ENCODE measurements at regions not wholly inside any gene's neighbourhood (a gene's known extent, or its start where the extent isn't known, plus 50 kb on each side); places are given as distances from the start of the nearest gene placed in this dataset.
"Not testable (repeated sequence)": the region's sequence is repeated elsewhere in the genome, so short reads cannot be mapped to it uniquely, and the experiment has no call there.

- no peak for ATAC-seq
- intact Hi-C loops (cut with DNase I) = no loop called here
- no peak for DNase-seq (ENCODE audit: missing footprints)
Measured at GRCh38 chr4:79850626-79851025, 222.4 kb downstream of the ANTXR2 start.

DNA sequence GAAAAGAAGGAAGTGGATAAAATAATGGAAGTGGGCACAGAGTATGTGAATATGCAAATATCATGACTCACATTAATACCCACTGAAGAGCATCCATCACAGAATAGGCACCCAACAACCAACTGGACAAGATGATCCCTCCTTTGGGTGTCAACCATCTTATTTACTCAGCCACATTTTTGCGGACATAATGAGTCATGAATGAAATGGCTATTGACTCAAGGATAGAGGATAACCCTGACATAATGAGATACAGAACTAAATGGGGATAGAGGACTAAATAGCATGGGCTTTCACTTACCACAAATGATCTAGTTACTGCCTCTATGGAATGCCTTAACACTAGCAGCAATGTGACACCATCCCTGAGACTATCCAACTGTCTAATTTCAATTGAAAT is 224.7 kb downstream of the ANTXR2 start:
- DNase-seq (ENCODE audit: missing footprints) (no peak), ATAC-seq (no peak)
- intact Hi-C loops (cut with DNase I) = no loop called here

DNA sequence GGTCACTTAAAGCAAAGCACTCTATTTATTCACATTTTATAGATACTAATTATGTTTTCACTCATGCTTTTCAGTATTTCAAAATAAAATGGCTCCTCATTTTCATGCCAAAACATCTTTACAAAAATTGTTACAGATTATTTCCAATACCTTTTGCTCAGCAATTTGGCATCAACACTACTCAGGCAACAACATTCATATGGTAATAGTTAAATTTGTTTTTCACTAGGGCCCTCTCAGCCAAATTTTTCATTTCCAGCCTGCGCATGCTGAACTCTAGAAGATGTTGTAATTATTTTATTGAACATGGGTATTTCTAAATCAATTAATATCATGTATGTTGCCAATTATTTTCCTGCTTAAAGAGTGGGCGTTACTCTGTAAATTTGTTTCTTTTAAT is 225.6 kb downstream of the ANTXR2 start:
- no peak for ATAC-seq
- DNase-seq (ENCODE audit: missing footprints) = no peak
- intact Hi-C loops (cut with DNase I) = no loop called here

GRCh38 chr4:79842162-79842561 is 230.9 kb downstream of the ANTXR2 start:
- intact Hi-C loops (cut with DNase I) = no loop called here
- no peak for ATAC-seq

DNA sequence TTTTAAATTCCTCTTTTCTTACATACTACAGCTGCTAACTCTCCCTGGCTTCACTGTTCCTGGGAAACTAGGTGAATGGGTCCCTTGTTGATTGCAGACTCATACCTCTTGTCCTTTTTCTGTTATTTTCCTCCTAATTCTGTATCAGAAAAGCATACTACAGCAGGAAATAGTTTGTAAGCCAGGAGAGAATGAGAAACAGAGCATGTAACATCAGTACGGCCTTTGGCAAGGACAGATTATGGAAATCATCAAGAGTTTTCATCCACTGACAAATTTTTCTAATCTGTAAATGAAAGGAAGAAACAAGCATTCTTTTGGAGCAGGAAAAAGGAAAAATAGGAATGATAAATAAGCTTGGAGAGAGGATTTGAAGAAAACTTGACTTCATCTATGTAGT is 239.2 kb downstream of the ANTXR2 start:
- DNase-seq (ENCODE audit: missing footprints) = no peak
- intact Hi-C loops (cut with DNase I) = no loop called here
- no peak for ATAC-seq

More at GRCh38 chr4:79842162-79842561, 230.9 kb downstream of the ANTXR2 start:
- DNase-seq (ENCODE audit: missing footprints) = no peak

- intact Hi-C loops (cut with DNase I) = no loop called here
- ATAC-seq (no peak), DNase-seq (ENCODE audit: missing footprints) (no peak)
Measured at GRCh38 chr4:79831701-79832514, 241.1 kb downstream of the ANTXR2 start.

- intact Hi-C loops (cut with DNase I) = no loop called here
- ATAC-seq (no peak), DNase-seq (ENCODE audit: missing footprints) (no peak)
Measured at GRCh38 chr4:79831119-79831528, 241.9 kb downstream of the ANTXR2 start.

DNA sequence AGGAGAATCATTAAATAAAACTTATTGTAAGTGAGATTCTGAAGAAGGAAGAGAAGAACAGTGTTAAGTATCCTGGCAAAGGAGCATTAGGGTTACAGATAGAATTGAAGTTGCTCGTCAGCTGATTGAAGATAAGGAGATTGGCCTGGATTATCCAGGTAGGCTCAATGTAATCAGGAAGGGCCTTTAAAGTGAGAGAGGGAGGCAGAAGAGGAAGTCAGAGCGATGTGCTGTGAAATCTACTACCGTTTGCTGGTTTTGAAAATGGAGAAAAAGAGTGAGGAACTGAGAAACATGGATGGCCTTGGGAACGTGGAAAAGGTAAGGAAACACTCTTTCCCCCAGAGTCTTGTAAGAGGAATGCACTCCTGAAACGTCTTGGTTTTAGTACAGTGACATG is 245.7 kb downstream of the ANTXR2 start:
- DNase-seq (ENCODE audit: missing footprints) (no peak), ATAC-seq (no peak)
- intact Hi-C loops (cut with DNase I) = no loop called here

GRCh38 chr4:79823148-79823763 is 249.8 kb downstream of the ANTXR2 start:
- DNase-seq (ENCODE audit: missing footprints) (no peak), ATAC-seq (no peak)
- intact Hi-C loops (cut with DNase I) = no loop called here

DNA sequence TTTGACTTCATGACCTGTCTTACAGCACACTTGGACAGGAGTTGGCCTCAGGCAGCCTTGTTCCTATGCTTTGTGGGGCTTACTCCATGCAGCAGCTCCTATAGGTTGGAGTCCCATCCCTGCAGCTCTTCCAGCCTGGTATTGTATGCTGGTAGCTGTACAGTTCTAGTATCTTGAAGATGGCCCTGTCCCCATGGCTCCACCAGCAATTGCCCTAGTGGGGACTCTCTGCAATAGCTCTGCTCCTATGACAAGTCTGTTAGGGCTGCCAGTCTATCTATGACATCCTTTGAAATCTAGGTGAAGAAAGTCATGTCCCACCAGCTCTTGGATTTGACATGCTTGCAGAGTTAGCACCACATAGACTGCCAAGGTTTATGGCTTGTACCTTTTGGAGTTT is 252.6 kb downstream of the ANTXR2 start:
- DNase-seq (ENCODE audit: missing footprints) (no peak), ATAC-seq (no peak)
- intact Hi-C loops (cut with DNase I) = no loop called here

DNA sequence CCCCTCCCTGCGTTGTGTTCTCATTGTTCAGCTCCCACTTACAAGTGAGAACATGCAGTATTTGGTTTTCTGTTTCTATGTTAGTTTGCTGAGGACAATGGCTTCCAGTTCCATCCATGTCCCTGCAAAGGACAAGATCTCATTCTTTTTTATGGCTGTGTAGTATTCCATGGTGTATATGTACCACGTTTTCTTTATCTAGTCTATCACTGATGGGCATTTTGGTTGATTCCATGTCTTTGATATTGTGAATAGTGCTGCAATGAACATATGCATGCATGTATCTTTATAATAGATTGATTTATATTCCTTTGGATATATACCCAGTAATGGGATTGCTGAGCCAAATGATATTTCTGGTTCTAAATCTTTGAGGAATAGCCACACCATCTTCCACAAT is 265.1 kb downstream of the ANTXR2 start:
- DNase-seq (ENCODE audit: missing footprints); ATAC-seq; intact Hi-C loops (cut with DNase I): not testable (repeated sequence)

DNA sequence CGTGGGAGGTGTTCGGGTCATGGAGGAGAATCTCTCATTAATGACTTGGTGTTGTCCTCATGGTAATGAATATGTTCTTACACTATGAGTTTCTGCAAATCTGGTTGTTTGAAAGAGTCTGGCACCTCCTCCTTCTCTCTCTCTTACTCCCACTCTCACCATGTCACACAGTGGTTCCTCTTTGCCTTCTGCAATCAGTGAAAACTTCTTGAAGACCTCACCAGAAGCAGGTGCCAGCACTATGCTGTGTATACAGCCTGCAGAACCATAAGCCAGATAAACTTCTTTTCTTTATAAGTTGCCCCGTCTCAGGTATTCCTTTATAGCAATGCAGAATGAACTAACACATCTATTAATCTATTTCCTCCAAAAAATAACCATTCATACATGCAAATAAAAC is 275.0 kb downstream of the ANTXR2 start:
- DNase-seq (ENCODE audit: missing footprints) (no peak), ATAC-seq (no peak)
- intact Hi-C loops (cut with DNase I) = no loop called here

DNA sequence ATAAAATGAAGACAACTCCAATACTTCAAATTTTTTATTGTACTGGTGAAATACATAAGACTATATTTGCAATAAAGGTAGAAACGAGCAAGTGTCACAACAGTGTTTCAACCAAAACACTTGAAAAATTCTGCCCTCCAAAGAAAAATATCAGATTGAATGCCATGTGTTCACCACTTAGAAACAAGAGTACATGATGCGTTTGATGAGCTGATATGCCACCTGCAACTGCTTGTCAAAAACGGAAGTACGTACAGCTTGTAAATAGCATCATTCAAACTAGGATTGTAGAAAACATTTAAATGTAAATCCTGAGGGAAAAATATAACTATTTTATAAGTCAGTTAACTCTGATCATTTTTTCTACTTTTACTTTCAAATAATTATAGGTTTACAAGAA is 276.1 kb downstream of the ANTXR2 start:
- intact Hi-C loops (cut with DNase I) = no loop called here
- no peak for ATAC-seq
- no peak for DNase-seq (ENCODE audit: missing footprints)

GRCh38 chr4:79788884-79789283 is 284.1 kb downstream of the ANTXR2 start:
- ATAC-seq (no peak), DNase-seq (ENCODE audit: missing footprints) (no peak)
- intact Hi-C loops (cut with DNase I) = no loop called here

GRCh38 chr4:79780129-79780528 is 292.9 kb downstream of the ANTXR2 start:
- intact Hi-C loops (cut with DNase I) = no loop called here
- DNase-seq (ENCODE audit: missing footprints) = no peak
- no peak for ATAC-seq

GRCh38 chr4:79772510-79772909 is 300.5 kb downstream of the ANTXR2 start:
- intact Hi-C loops (cut with DNase I) = no loop called here

DNA sequence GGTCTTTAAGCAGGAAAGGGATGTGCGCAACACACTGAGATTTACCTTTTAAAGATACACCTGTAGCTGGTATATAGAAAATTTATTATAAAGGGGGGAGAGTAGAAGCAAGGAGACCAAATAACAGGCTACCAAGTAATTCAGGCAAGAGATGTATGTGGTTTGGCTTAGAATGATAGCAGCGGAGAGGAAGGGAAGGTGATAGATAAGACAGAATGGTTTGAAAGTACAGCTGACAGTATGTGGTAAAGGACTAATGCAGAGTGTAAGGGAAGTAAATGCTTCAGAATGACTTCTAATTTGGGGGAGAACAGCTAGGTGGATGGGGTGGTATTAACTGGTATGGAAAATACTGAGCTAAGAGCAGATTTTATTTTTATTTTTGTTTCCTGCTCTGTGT is 308.9 kb downstream of the ANTXR2 start:
- intact Hi-C loops (cut with DNase I) = loop anchor here (10.0 kb wide), 1 partner anchor 101 kb away; no protein-coding TSS in a partner anchor
- ATAC-seq (no peak), DNase-seq (ENCODE audit: missing footprints) (no peak)

More at GRCh38 chr4:79772510-79772909, 300.5 kb downstream of the ANTXR2 start:
- ATAC-seq (no peak), DNase-seq (ENCODE audit: missing footprints) (no peak)

GRCh38 chr4:79763486-79764075 is 309.4 kb downstream of the ANTXR2 start:
- DNase-seq (ENCODE audit: missing footprints) (peak; percentile 21), ATAC-seq (no peak)
- intact Hi-C loops (cut with DNase I) = loop anchor here (10.0 kb wide), 1 partner anchor 101 kb away; no protein-coding TSS in a partner anchor

DNA sequence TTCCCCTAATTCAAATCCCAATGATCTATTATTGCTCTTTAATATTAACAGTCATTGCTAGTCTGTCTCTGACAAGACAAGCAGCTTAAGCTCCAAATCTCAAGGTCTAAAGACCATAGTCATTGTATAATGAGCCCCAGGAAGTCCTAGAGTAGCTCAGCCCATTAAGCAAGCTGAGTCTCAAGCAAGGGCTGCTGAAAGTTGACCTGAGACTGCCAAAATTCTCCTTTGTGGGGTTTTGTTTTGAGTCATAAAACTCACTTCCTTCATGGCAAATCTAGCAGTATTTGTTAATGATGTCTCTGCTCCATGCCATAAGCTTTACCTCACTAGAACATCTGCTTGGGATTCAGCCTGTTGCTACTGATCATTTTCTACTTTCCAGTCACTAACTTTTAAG is 313.2 kb downstream of the ANTXR2 start:
- ATAC-seq (no peak), DNase-seq (ENCODE audit: missing footprints) (no peak)
- intact Hi-C loops (cut with DNase I) = loop anchor here (10.0 kb wide), 1 partner anchor 105 kb away; no protein-coding TSS in a partner anchor

- intact Hi-C loops (cut with DNase I) = no loop called here
- ATAC-seq (no peak), DNase-seq (ENCODE audit: missing footprints) (no peak)
Measured at GRCh38 chr4:79757600-79757999, 315.4 kb downstream of the ANTXR2 start.

Measured in Right ventricle myocardium inferior (tissue), 1 donor.